ENCODE measurements at regions not wholly inside any gene's neighbourhood (a gene's known extent, or its start where the extent isn't known, plus 50 kb on each side); places are given as distances from the start of the nearest gene placed in this dataset.

- TF ChIP-seq CTCF (IDR thresholded peaks at IDR 0.05; ENCODE audit: low read length) (no peak), EZH2 (IDR thresholded peaks at IDR 0.05; ENCODE audit: borderline replicate concordance, low read length) (no peak)
Measured at GRCh38 chr10:15453457-15453856, 82.4 kb upstream of the FAM171A1 start.

Data from OCI-LY1 (cell line).